Mesenteric fat pad (tissue), 1 donor: ENCODE measurements at regions not wholly inside any gene's neighbourhood (a gene's known extent, or its start where the extent isn't known, plus 50 kb on each side); places are given as distances from the start of the nearest gene placed in this dataset.
"Not testable (repeated sequence)": the region's sequence is repeated elsewhere in the genome, so short reads cannot be mapped to it uniquely, and the experiment has no call there.

Source experiments
- DNase-seq: peaks from one replicate; pipeline ENCODE4 v3.0.0-alpha.2; 2020; ENCODE audit warnings: low spot score
- donor health status: DM: yes; HTN: yes; CAD: no.

- no peak for DNase-seq
Measured at GRCh38 chr10:117492504-117492903, 50.0 kb upstream of the EMX2 start.

DNA sequence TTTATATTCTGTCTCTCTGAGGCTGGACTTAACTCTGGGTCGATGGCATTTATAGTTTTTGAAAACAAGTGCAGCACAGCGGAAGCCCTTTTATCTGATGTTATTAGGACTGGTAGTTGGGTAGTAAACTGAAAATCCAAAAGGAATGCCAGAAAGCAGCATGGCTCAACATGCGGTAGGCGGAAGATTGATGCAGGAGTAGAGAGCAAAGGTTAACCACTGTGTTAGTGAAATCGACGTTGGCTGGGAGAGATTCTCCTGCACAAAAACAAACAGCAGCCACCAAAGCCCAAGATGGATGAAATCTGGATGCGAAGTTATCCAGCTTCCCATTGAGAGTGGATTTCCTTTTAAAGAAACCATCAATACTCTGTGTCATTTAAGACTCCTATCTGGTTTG, 54.5 kb upstream of the EMX2 start:
- no peak for DNase-seq

GRCh38 chr10:117486606-117487005, 55.9 kb upstream of the EMX2 start:
- no peak for DNase-seq

- no peak for DNase-seq
Measured at GRCh38 chr10:117483056-117483590, 59.4 kb upstream of the EMX2 start.

DNA sequence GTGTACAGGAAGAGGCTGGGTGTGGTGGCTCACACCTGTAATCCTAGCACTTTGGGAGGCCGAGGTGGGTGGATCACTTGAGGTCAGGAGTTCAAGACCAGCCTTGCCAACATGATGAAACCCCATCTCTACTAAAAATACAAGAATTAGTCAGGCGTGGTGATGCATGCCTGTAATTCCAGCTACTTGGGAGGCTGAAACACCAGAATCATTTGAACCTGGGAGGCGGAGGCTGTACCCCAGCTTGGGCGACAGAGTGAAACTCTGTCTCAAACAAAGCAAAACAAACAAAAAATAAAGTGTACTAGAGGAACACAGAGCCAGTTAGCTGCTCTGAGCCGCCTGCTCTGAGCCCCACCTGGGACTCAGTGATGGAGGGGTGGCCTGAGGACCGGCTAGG, 61.5 kb upstream of the EMX2 start:
- DNase-seq: not testable (repeated sequence)

DNA sequence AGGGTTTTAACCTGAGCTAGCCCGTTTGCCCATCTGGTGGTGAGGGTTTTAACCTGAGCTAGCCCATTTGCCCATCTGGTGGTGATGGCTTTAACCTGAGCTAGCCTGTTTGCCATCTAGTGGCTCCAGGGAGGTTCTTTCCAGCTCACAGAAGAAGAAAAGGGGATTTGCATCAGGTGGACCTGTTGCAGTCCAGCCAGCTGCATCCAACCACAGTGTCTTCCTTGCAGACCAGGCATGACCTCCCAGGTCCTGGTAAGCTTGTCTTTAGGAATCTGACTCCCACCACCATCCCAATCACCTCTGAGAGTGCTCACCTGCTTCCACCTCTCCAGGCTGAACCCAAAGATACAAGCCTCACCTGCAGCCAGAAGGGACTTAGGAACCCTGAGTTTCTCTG, 62.4 kb upstream of the EMX2 start:
- DNase-seq: no peak

DNA sequence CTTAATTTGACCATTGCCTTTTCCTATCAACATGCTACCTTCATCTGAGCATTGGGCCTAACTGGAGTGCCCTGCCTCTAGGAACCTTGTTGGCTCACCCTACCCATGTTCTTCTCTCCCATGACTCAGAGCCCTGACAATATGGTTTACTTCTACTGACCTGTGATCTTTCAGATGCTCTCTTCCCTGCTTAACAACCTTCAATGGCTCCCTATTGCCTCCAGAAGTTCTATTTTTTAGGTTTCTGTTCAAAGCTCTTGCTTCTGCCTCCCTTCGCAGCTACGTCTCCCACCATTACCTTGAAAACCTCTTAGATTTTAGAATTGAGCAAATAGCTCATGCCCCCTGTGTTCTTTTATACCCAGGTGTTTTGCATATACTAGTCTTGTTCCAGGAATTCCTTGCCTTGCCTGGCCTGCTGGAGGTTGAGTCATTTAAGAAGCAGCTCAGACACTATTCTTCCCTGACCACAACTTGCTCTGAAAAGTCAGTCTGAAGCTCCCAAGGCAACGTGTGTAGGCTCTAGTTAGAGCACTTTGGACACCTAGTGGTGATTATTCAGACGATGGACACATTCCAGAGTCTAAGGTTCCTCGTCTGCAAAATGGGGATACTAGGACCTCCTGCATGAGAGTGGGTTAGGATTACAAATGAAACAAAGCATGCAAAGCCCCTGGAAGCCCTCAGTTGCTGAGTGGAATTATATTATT, 64.4 kb upstream of the EMX2 start:
- no peak for DNase-seq

DNA sequence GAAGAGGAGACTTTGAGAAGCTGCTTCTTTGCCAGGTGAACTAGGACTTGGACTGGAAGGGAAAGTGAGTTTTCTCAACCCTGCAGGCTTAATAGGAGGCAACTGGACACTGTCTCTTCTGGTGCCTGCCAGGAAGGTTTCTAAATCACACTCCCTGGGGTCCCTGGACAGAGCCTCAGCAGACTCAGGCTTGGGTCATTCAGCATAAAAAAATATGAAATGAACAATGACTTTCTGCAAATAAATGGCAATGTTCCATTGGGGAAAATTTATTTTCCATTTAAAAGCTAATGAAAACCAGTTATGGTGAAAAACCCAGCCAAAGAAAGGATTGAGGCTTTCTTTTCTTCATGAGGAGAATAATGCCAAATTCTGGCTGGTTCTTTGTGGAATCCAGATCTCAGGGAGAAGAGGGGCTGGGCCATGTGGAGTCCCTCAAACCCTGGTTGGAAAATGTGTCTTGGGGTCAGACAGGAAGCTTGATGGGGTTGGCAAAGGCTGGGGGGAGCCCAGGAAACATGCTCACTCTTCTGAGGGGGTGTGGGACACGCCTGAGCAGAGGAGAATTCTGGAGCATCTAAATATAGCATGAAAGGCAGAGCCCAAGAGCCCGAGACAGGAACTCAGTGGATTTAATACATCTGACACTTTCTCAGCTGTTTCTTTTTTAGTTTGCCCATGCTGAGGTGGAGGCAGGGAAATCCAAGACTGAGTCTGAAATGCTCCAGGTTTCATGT, 65.2 kb upstream of the EMX2 start:
- DNase-seq: no peak

DNA sequence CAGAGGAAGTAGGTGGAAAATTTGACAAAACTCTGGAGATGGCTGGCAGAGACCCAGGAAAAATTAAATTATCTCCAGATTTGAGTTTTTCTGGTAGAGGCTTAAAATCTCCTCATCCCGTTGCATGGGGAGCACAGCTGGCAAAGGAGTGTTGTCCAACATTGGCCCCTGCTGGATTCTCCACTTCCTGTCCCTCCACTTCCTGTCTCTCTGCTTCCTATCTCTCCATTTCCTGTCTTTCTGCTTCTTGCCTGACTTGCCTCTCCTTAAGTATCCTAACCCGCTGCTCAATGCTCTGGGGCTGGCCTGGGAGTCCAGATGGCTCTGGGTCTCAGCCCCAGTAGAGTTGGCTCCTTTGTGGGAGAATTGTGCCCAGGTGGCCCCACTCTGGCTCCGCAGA, 65.8 kb upstream of the EMX2 start:
- no peak for DNase-seq

DNA sequence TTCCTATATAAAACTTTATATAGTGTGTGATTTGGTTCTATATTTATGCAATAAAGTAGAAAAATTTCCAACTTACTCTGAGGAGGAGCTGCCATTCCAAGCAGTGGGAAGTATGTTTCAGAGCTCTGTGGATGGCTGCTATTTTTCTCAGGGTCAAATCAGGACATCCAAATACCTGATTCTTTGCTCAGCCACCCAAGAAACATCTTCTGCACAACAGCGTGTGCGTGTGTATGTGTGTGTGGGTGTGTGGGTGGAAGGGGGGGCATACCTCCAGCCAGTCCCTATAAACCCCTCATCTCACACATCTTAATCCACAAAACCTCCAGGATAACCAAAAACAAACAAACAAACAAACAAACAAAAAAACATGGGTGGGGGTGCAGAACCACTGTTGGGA, 66.3 kb upstream of the EMX2 start:
- no peak for DNase-seq

GRCh38 chr10:117472872-117473271, 69.7 kb upstream of the EMX2 start:
- no peak for DNase-seq

DNA sequence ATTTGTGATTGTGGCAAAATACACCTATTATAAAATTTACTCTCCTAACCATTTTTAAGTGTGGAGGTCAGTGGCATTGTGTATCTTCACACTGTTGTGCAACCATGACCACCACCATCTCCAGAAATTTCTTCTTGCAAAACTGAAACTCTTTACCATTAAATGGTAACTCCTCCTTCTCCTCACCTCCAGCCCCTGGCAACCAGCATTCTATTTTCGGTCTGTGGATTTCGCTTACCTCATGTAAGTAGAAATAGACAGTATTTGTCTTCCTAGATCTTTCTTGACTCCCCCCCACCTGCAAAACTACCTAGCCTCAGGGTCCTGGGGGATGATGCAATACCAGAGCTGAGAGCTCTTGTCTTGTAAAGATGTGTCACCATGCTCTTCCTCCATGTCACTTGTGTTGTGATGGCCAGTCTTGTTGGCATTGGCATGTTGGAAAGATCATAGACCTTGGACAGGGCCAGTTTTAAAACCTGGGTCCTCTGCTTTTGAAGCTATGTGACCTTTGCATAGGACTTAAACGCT, 71.1 kb upstream of the EMX2 start:
- DNase-seq: no peak

GRCh38 chr10:117470733-117471132, 71.8 kb upstream of the EMX2 start:
- DNase-seq: no peak

DNA sequence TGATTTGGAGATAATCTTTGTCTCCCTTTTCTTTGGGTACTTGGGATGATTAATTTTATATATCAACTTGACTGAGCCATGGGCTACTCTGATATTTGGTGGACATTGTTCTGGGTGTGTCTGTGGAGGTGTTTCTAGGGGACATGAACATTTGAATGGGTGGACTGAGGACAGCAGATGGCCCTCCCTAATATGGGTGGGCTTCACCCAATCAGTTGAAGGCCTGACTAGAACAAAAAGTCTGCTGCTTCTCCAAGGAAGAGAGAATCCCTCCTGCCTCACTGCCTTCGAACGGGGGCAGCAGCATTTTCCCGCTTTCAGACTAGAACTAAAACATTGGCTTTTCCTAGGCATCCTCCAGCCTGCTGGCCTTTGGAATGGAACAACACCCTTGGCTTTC, 73.9 kb upstream of the EMX2 start:
- no peak for DNase-seq

DNA sequence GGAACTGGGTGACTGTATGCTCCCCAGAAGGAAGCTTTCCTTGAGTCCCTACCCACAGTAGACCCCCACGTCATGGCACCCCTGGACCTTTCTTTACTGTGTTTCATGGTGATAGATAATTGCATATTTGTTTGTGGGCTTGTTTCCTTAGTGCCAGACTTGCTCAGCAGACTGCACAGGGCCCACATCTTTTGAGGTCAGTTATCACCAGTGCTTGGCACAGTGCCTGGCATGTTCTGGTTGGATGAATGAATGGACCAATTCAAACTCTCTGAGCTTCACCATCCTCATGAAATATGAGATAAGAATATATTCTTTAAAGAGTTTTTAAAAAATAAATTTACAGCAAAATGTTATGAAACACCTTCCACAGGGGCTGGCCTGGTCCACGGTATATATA, 78.4 kb upstream of the EMX2 start:
- no peak for DNase-seq

GRCh38 chr10:117463545-117463920, 79.0 kb upstream of the EMX2 start:
- DNase-seq: no peak

GRCh38 chr10:117462816-117463544, 79.6 kb upstream of the EMX2 start:
- DNase-seq: no peak

DNA sequence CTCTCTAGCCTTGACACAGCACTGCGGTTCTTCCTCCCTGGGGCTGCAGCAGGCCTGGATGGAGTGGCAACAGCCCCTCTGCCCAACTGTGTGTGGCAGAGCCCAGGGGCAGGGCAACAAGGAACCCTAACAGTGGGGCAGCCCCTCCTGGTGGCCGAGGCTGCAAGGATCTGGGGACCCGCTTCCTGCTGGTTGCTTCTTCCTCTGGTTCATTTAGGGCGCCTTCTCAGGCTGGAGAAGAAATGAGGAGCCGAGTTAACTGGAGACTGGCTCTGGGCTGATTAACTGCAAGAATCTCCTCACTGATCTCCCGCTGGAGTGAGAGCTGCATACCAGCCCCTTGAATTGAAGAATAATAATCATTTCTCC, 80.1 kb upstream of the EMX2 start:
- no peak for DNase-seq

DNA sequence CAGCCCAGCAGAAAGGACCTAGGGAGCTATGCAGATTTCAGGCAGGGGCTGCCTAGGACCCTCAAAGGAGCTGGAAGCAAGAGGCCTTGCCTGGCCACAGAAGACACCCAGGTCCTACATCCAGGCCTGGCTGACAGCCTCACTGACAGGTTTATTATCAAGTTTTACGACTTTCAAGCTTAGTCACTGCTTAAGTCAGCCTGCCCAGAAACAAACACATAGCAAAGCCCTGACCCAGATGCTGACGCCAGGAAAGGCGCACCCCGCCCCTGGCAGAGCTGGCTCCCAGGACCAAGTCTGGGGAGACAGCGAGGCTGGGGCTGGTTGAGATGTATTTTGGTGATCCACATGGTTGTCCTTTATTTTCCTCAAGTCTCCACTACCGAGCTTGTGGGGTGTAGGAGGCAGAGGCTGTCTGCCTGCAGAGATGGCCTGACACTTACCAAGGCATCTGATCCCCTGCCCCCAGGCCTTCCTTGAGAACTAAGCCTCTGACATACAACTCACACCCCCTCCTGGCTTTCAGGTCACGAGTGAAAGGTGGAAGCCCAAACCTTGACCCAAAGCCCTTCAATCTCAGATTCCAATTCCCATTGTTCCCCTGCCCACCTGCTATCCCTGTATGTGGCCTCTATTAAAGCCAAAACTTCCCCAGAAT, 80.7 kb upstream of the EMX2 start:
- no peak for DNase-seq

GRCh38 chr10:117460846-117461765, 81.4 kb upstream of the EMX2 start:
- no peak for DNase-seq
